Muscle layer of duodenum (tissue), 2 donors: ENCODE measurements at regions not wholly inside any gene's neighbourhood (a gene's known extent, or its start where the extent isn't known, plus 50 kb on each side); places are given as distances from the start of the nearest gene placed in this dataset.

Experiments
- H3K27ac ChIP-seq: one replicate; pipeline ENCODE4 v1.7.0; 2013; ENCODE audit warnings: mild to moderate bottlenecking, low read length
- H3K27me3 ChIP-seq: one replicate; pipeline ENCODE4 v1.7.0; 2013; ENCODE audit warnings: low read depth, mild to moderate bottlenecking, control low read depth, low read length
- H3K36me3 ChIP-seq, 2 donors: one replicate each; pipeline ENCODE4 v1.7.0; 2013; ENCODE audit warnings: low read length in 2 of 2, control low read depth in 1 of 2, mild to moderate bottlenecking in 1 of 2; ENCODE audit not compliant: insufficient read depth in 2 of 2, control insufficient read depth in 1 of 2
- H3K4me1 ChIP-seq, 2 donors: one replicate each; pipeline ENCODE4 v1.7.0; 2013; ENCODE audit warnings: low read length in 2 of 2, mild to moderate bottlenecking in 2 of 2, control low read depth in 1 of 2, moderate library complexity in 1 of 2; ENCODE audit not compliant: insufficient read depth in 2 of 2, control insufficient read depth in 1 of 2
- H3K4me3 ChIP-seq, 2 donors: one replicate each; pipeline ENCODE4 v1.7.0; 2013; ENCODE audit warnings: low read length in 2 of 2, low read depth in 1 of 2, mild to moderate bottlenecking in 1 of 2
- H3K9me3 ChIP-seq, 2 donors: one replicate each; pipeline ENCODE4 v1.7.0; 2013; ENCODE audit warnings: low read length in 2 of 2, control low read depth in 1 of 2, mild to moderate bottlenecking in 1 of 2; ENCODE audit not compliant: control insufficient read depth in 1 of 2
- donor health status: healthy.

- peaks cover 0 to 4% of the 10 kb centered on the region in 2 donors for H3K4me1 ChIP-seq
- peaks cover 0 to 3% of the 10 kb centered on the region in 2 donors for H3K9me3 ChIP-seq
- H3K27me3 ChIP-seq = no peaks in the 10 kb centered on the region
- no peak overlapping the region for H3K4me3 ChIP-seq
- H3K36me3 ChIP-seq = no peaks in the 10 kb centered on the region
- no peak overlapping the region for H3K27ac ChIP-seq
Observed at GRCh38 chr15:69755551-69756310, 303.1 kb downstream of the RPLP1 start.

DNA sequence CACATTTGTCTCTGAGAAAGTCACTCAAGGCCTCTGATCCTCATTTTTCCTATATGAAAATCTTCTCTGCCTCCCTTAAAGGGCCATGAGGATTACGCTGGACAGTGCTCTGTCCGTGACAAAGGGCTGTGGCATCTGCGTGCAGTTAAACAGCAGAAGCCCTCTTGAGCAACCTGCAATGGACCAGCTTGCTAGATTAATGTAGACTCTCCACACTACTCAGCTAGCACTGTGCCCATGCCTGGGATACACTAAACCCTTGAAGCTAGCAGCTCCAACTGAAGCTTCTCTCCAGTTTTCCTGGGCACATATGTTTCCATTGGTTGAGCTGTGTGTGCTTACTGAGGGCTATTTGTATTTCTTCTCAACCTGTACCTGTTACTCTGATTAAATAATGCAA is 303.8 kb downstream of the RPLP1 start:
- H3K27ac ChIP-seq = no peak overlapping the region
- peaks cover 0 to 3% of the 10 kb centered on the region in 2 donors for H3K9me3 ChIP-seq
- no peaks in the 10 kb centered on the region for H3K27me3 ChIP-seq
- no peak overlapping the region for H3K4me3 ChIP-seq
- no peaks in the 10 kb centered on the region for H3K36me3 ChIP-seq
- H3K4me1 ChIP-seq = peaks cover 0 to 4% of the 10 kb centered on the region in 2 donors

DNA sequence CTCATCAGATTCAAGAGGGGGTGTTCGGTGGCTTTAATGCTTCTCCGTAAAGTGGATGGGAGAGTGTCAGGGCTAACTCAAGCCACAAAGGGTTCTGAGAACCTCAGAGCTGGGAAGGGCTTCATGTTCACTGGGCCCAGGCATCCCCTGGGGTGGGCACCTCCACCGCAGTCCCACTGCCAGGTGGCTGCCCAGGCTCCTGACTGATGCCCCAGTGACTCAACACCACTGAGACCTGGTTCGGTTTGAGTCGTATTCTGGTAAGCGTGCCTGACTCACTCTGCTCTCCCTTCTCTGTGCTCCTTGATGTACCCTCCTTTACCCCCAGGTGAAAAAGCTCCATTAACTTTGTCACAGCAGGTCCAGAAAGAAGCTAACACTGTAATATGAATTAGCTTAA is 304.6 kb downstream of the RPLP1 start:
- H3K4me3 ChIP-seq = no peak overlapping the region
- peaks cover 0 to 3% of the 10 kb centered on the region in 2 donors for H3K9me3 ChIP-seq
- peaks cover 0 to 4% of the 10 kb centered on the region in 2 donors for H3K4me1 ChIP-seq
- H3K27ac ChIP-seq = no peak overlapping the region
- H3K36me3 ChIP-seq = no peaks in the 10 kb centered on the region
- H3K27me3 ChIP-seq = no peaks in the 10 kb centered on the region

- Histone ChIP-seq H3K9me3 (peaks cover 0 to 3% of the 10 kb centered on the region in 2 donors), H3K36me3 (no peaks in the 10 kb centered on the region), H3K27ac (peak overlapping the region; percentile 25), H3K4me1 (peaks cover 0 to 4% of the 10 kb centered on the region in 2 donors), H3K27me3 (no peaks in the 10 kb centered on the region), H3K4me3 (no peak overlapping the region)
Observed at GRCh38 chr15:69758291-69758771, 305.7 kb downstream of the RPLP1 start.

GRCh38 chr15:69758810-69759790 is 306.5 kb downstream of the RPLP1 start:
- H3K36me3 ChIP-seq = no peaks in the 10 kb centered on the region
- H3K9me3 ChIP-seq = no peaks in the 10 kb centered on the region
- H3K4me1 ChIP-seq = peaks cover 0 to 4% of the 10 kb centered on the region in 2 donors
- peak overlapping the region; percentile 25 for H3K27ac ChIP-seq
- no peaks in the 10 kb centered on the region for H3K27me3 ChIP-seq
- H3K4me3 ChIP-seq = no peak overlapping the region

- Histone ChIP-seq H3K4me3 (no peak overlapping the region), H3K36me3 (no peaks in the 10 kb centered on the region), H3K9me3 (no peaks in the 10 kb centered on the region), H3K27me3 (no peaks in the 10 kb centered on the region), H3K27ac (peak overlapping the region; percentile 37), H3K4me1 (peaks cover 0 to 4% of the 10 kb centered on the region in 2 donors)
Observed at GRCh38 chr15:69760258-69760845, 307.7 kb downstream of the RPLP1 start.

DNA sequence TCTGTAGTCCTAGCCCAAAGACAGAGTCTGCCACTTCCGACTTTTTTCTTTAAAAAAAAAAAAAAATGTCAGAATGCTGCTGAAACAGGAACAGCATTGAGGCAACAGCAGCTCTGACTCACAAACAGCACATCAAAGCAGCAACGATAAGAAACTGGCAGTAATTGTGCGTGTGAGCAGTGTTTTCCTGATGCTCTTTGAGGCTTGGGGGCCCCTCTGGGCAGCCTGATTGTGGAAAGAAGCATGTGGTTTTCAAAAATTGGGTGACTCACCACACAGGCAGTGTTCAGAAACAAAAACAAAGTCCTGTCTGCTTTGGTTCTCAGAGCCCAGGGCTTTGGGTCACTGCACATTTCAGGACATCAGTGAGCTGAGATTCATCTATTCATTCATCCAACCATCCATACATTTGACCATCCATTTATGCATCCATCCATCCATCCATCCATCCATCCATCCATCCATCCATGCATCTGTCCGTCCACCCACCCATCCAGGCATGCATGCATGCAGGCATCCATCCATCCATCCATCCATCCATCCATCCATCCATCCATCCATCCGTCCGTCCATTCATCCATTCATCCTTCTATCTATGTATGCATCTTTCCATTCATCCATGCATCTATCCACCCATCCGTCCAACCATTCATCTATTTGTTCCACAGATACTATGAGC is 308.4 kb downstream of the RPLP1 start:
- no peaks in the 10 kb centered on the region for H3K27me3 ChIP-seq
- peaks cover 0 to 4% of the 10 kb centered on the region in 2 donors for H3K4me1 ChIP-seq
- no peak overlapping the region for H3K27ac ChIP-seq
- H3K9me3 ChIP-seq = no peaks in the 10 kb centered on the region
- no peak overlapping the region for H3K4me3 ChIP-seq
- no peaks in the 10 kb centered on the region for H3K36me3 ChIP-seq

DNA sequence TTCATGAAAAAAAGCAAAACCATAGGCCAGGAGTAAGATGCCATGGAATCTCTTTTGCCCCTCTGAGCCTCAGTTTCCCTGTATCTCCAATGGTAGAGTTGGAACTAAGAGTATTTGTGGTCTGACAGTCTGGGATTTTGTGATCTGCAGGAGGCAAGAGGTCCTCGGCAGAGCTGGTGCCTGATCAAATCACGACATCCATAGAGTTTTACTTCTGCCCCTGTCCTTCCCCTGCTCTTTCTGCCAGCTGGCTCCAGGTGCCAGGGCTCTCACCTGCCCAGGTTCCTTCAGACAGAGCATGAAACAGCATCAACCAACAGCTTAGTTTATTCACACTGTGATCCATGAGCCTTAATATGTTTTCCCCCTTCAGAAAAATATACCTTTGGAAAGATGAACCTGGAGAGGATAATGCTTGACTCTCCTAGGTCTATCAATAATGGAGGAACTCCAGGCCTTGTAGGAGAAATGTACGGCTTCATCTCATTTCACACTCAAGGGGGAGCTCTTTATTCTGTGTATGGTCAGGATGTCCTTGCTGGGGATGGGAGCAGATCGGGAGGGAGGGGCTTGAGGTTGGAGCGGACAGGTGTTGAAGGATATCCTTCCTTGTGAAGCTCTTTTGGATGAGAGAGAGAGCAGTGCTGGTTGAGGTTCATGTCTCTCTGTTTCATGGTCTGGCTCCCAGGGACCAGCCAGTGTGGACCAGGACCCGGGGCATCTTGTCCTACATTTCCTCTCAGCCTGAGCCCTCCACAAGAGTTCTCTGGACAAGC is 309.9 kb downstream of the RPLP1 start:
- Histone ChIP-seq H3K4me1 (peaks cover 0 to 4% of the 10 kb centered on the region in 2 donors), H3K4me3 (no peak overlapping the region), H3K27ac (no peak overlapping the region), H3K27me3 (no peaks in the 10 kb centered on the region), H3K9me3 (no peaks in the 10 kb centered on the region), H3K36me3 (no peaks in the 10 kb centered on the region)

DNA sequence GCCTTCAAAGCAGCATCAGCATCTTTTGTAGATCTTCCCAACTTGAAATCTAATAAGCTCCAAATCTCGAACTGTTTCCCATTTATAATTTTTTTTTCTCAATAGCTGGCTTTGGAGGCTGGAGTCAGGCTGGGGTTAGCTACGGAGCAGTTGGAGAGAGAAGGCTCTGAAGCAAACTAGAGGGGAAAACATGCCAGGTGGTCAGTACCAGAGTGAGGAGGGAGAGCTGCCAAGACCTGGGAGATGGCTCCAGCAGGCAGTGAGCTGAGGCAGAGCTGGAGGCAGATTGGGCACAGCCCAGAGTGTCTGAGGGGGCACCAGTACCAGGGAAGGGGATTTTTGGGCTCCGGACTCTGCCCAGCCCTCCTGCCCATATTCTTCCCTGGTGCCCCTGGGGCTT is 311.2 kb downstream of the RPLP1 start:
- Histone ChIP-seq H3K27ac (no peak overlapping the region), H3K36me3 (no peaks in the 10 kb centered on the region), H3K27me3 (no peaks in the 10 kb centered on the region)

GRCh38 chr15:69766156-69766555 is 313.5 kb downstream of the RPLP1 start:
- H3K9me3 ChIP-seq = no peaks in the 10 kb centered on the region
- H3K4me1 ChIP-seq = no peaks in the 10 kb centered on the region
- no peaks in the 10 kb centered on the region for H3K27me3 ChIP-seq
- no peak overlapping the region for H3K27ac ChIP-seq
- H3K4me3 ChIP-seq = no peak overlapping the region
- no peaks in the 10 kb centered on the region for H3K36me3 ChIP-seq

More for the DNA sequence above, 311.2 kb downstream of the RPLP1 start:
- Histone ChIP-seq H3K4me3 (no peak overlapping the region), H3K9me3 (no peaks in the 10 kb centered on the region), H3K4me1 (peaks cover 0 to under 1% of the 10 kb centered on the region in 2 donors)
